Aorta (tissue), 5 donors: ENCODE measurements at regions not wholly inside any gene's neighbourhood (a gene's known extent, or its start where the extent isn't known, plus 50 kb on each side); places are given as distances from the start of the nearest gene placed in this dataset.

Experiments
- ATAC-seq: fragments of 200-7000 bp; cut with Tn5 transposase; one replicate; pipeline ENCODE4 v1.9.1; 2022; ENCODE audit warnings: moderate library complexity; ENCODE audit not compliant: low FRiP score
- DNase-seq, 2 donors: peaks; one replicate each; pipeline ENCODE4 v3.0.0-alpha.2; 2020
- H3K27ac ChIP-seq, 2 donors: one replicate each; pipeline ENCODE4 v1.5.1; 2013; ENCODE audit warnings: low read length in 2 of 2, mild to moderate bottlenecking in 2 of 2, moderate library complexity in 2 of 2, control low read depth in 1 of 2, inconsistent platforms in 1 of 2, low read depth in 1 of 2
- H3K27me3 ChIP-seq, 2 donors: one replicate each; pipeline ENCODE4 v1.6.1; 2013; ENCODE audit warnings: control low read depth in 1 of 2, low read length in 1 of 2, mild to moderate bottlenecking in 1 of 2, moderate library complexity in 1 of 2; ENCODE audit not compliant: insufficient read depth in 2 of 2, control insufficient read depth in 1 of 2
- H3K36me3 ChIP-seq, 2 donors: one replicate each; pipeline ENCODE4 v1.6.1; 2013; ENCODE audit warnings: control low read depth in 1 of 2, low read length in 1 of 2, mild to moderate bottlenecking in 1 of 2; ENCODE audit not compliant: insufficient read depth in 2 of 2, control insufficient read depth in 1 of 2
- H3K4me1 ChIP-seq, 2 donors: one replicate each; pipeline ENCODE4 v1.6.1; 2013; ENCODE audit warnings: low read length in 2 of 2, control low read depth in 1 of 2, mild to moderate bottlenecking in 1 of 2, moderate library complexity in 1 of 2; ENCODE audit not compliant: insufficient read depth in 2 of 2, control insufficient read depth in 1 of 2
- H3K4me3 ChIP-seq, 2 donors: one replicate each; pipeline ENCODE4 v1.5.1; 2013; ENCODE audit warnings: low read length in 2 of 2, control low read depth in 1 of 2, mild to moderate bottlenecking in 1 of 2
- H3K9me3 ChIP-seq: one replicate; pipeline ENCODE4 v1.6.1; 2013; ENCODE audit warnings: mild to moderate bottlenecking, low read length; ENCODE audit not compliant: control insufficient read depth
- WGBS, 2 donors: extraction: QIAGEN DNeasy Blood & Tissue Kit; methylation state at CpG; one replicate each; pipeline ENCODE4 v1.1.7; 2013; 5-methylcytosine and 5-hydroxymethylcytosine counted together
- intact Hi-C, 2 donors: fragments of 100-400 bp; cut with DNase I; formaldehyde crosslinking; loops; one replicate each; pipeline versions ENCODE4 v1.14.2 to v1.15.0; 2022
- donor health status: healthy with polysubstance abuse.
- donor health status: Bipolar disorder and iron deficiency.
- donor health status: DM: no; HTN: no; CAD: no.
- donor health status: DM: no; HTN: no; CAD: no.
- donor health status: DM: yes; HTN: yes; CAD: no.

DNA sequence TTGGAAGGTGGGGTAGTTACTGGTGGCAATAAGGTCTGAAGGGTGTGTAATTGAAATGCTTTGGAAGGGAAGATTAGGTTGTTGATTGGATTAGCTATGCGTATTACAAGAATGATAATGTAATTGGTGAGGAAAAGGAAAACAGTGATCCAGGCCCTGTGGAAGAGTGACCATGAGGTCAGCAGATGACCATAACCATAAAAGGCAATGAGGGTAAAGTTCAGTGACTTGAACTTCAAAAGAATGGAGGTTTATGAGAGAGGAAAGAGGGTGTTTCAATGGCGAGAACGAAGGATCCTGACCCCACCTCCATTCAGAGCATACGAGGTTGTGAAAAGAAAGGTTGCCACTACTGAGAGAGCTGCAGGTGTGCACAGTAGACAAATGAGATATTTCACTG lies 439.7 kb downstream of the CCSER2 start:
- intact Hi-C loops: no loop called here
- no peak for DNase-seq

DNA sequence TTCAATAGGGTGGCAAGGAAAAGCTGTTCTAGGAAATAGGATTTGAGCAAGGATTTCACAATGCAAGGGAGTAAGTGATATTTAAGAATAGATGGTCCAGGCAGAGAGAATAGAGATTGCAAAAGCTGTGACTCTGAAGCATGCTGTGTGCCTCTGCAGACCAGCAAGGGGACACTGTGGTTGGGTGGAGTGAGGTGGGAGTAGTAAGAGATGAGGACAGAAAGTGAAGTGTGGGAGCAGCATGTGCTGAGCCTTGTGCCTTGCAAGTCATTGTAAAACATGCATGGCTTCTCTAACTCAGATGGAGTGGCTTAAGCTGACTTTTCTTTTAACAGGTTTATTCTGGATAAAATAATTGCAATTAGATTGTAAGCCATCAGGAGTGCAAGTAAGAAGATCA lies 442.4 kb downstream of the CCSER2 start:
- H3K4me3 ChIP-seq: no peak overlapping the region
- no peak for ATAC-seq
- DNase-seq: no peak
- H3K27ac ChIP-seq: no peak overlapping the region
- no peaks in the 10 kb centered on the region for H3K9me3 ChIP-seq
- no peaks in the 10 kb centered on the region for H3K4me1 ChIP-seq
- no peaks in the 10 kb centered on the region for H3K27me3 ChIP-seq
- intact Hi-C loops: no loop called here
- H3K36me3 ChIP-seq: no peaks in the 10 kb centered on the region

More for the DNA sequence above, 439.7 kb downstream of the CCSER2 start:
- ATAC-seq: no peak
- Histone ChIP-seq H3K4me3 (no peak overlapping the region), H3K9me3 (no peaks in the 10 kb centered on the region), H3K27me3 (no peaks in the 10 kb centered on the region), H3K36me3 (no peaks in the 10 kb centered on the region), H3K27ac (no peak overlapping the region), H3K4me1 (no peaks in the 10 kb centered on the region)
- WGBS, 2 donors: 93 to 95% methylated on average over 4 of the region's 4 CpGs

DNA sequence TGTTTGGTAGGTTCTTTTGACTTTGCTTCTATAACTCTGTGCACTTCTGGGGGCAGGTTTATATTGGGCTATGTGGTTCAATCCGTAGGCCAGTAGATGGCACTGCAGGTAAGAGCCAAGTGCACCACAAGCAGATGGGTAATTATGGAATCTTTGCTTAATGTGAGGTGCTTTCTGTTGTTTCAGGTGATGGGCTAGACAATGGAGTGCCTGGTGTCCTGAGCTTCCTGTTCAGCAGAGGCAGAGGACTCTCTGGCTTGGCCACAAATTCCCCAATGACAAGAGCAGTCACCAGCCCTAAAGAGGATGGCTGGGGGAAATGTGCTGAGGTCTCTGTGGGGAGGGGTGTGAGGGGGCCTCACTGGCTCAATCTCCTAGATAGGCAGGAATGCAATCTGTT lies 455.0 kb downstream of the CCSER2 start:
- no peak overlapping the region for H3K4me3 ChIP-seq
- H3K27ac ChIP-seq: no peak overlapping the region
- intact Hi-C loops: no loop called here
- ATAC-seq (no peak), DNase-seq (no peak)
- WGBS, 2 donors: 3 to 6% methylated on average over 1 of the region's 1 CpG
- no peaks in the 10 kb centered on the region for H3K36me3 ChIP-seq
- H3K9me3 ChIP-seq: no peaks in the 10 kb centered on the region
- H3K27me3 ChIP-seq: no peaks in the 10 kb centered on the region
- no peaks in the 10 kb centered on the region for H3K4me1 ChIP-seq

DNA sequence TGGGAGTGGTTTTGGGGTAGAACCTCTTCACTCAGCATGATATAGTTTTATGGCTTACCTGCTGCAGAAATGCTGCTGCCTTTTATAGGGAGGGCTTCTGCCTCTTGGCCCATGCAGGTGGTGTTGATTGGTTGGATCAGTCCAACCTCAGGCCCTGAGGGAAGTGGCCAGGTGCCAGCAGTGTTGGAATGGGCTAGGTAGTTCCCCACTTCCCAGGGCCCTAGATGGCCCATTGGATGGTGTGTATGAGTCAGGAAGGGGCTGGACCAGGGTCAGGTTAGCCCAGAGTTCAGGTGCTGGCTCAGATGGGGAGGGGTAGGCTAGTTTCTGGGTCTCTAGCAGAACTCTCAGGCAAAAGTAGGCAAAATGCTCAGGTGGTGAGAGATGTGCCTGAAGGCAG lies 455.5 kb downstream of the CCSER2 start:
- no peaks in the 10 kb centered on the region for H3K9me3 ChIP-seq
- no peaks in the 10 kb centered on the region for H3K36me3 ChIP-seq
- intact Hi-C loops: no loop called here
- H3K27ac ChIP-seq: no peak overlapping the region
- H3K4me3 ChIP-seq: no peak overlapping the region
- ATAC-seq (no peak), DNase-seq (no peak)
- no peaks in the 10 kb centered on the region for H3K27me3 ChIP-seq
- H3K4me1 ChIP-seq: no peaks in the 10 kb centered on the region

DNA sequence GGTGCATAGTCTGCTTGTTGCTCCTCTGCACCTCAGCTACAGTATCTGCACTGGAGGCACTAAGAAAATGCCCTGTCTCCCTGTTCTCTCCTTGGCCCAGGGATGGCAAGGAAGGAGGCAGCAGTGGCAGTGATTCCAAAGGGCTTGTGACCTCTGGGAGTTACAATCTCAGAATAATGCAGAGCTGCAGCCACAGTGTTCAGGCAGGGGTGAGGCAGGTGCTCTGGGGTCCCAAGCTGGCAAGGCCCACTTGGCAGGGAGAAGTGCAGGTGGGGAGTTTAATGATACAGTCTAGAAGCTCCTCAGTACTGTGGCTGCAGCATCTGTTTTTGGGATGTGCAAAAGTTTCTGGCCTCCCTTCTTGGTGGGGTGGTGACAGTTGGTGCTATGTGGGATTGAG lies 456.4 kb downstream of the CCSER2 start:
- intact Hi-C loops: no loop called here
- DNase-seq (no peak), ATAC-seq (no peak)
- H3K4me1 ChIP-seq: no peaks in the 10 kb centered on the region
- no peaks in the 10 kb centered on the region for H3K27me3 ChIP-seq
- H3K36me3 ChIP-seq: no peaks in the 10 kb centered on the region
- H3K27ac ChIP-seq: no peak overlapping the region
- H3K4me3 ChIP-seq: no peak overlapping the region
- peaks cover 1% of the 10 kb centered on the region for H3K9me3 ChIP-seq

DNA sequence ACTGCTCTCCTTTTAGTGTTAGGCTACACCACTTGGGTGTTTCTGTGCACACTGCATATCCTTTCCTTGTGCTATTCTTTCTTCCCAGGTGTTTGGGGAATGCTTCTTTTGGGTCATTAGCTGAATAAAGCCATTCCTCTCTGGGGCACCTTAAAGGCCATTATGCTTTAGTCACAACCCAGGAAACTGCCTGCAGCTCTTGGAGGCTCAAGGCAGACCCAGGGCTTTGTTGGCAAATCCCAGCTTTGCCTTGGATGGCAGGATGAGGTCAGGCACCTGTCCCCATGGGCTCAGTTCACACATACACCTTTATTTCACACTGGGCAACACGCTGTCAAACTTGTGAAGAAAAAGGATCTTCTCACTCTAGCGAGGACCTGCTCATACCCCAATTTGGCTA lies 460.6 kb downstream of the CCSER2 start:
- no peaks in the 10 kb centered on the region for H3K36me3 ChIP-seq
- no peak for ATAC-seq

DNA sequence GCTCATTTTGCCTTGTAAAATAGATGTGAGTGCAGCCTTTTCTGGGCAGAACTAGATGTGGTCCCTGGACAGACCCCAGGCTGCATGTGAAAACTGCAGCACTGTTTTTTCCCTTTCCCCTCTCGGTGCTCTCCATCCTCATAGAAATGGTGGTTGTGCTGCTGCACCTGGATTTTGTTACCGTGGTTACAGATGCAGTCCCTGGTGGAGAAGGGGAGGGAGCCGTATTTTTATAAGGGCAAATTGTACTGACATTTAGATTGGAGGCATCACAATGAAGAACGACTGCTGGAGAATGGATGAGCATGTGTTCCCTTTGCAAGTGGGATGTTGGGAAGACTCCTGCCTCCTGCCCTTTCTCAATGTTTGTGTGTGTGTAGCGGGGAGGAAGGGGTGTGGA lies 469.9 kb downstream of the CCSER2 start:
- DNase-seq (no peak), ATAC-seq (no peak)
- H3K4me3 ChIP-seq: no peak overlapping the region
- no peaks in the 10 kb centered on the region for H3K4me1 ChIP-seq
- H3K9me3 ChIP-seq: peaks cover 1% of the 10 kb centered on the region
- intact Hi-C loops: no loop called here
- H3K27ac ChIP-seq: no peak overlapping the region
- 69 to 72% methylated on average over 5 of the region's 5 CpGs for WGBS, 2 donors
- H3K27me3 ChIP-seq: no peaks in the 10 kb centered on the region
- no peaks in the 10 kb centered on the region for H3K36me3 ChIP-seq

More for the DNA sequence above, 460.6 kb downstream of the CCSER2 start:
- 87 to 91% methylated on average over 2 of the region's 2 CpGs for WGBS, 2 donors
- intact Hi-C loops: no loop called here
- H3K9me3 ChIP-seq: peaks cover 1% of the 10 kb centered on the region
- H3K27me3 ChIP-seq: no peaks in the 10 kb centered on the region
- H3K27ac ChIP-seq: no peak overlapping the region
- no peaks in the 10 kb centered on the region for H3K4me1 ChIP-seq
- no peak for DNase-seq
- no peak overlapping the region for H3K4me3 ChIP-seq

DNA sequence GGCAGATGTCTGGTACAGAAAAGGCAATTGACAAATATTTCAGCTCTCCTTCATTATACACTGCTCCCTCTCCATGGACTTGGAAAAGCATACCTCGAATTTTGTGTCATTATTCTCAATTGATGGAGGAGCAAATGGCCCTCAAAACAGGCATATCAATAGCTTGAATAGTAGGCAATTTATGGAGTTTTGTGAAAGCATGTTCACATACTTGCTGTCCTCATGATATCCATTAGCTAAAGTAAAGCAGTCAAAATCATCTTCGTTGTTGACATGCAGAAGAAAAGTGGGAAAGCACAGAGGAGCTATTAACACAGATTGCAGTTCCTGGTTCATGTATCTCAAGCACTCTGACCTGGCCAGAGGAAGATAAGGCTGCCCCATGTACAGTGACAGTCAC lies 472.8 kb downstream of the CCSER2 start:
- DNase-seq (no peak), ATAC-seq (no peak)
- intact Hi-C loops: no loop called here
- WGBS, 2 donors: 67 to 74% methylated on average over 2 of the region's 2 CpGs
- Histone ChIP-seq H3K4me1 (no peaks in the 10 kb centered on the region), H3K9me3 (peaks cover 1% of the 10 kb centered on the region), H3K27me3 (no peaks in the 10 kb centered on the region), H3K36me3 (no peaks in the 10 kb centered on the region), H3K27ac (no peak overlapping the region), H3K4me3 (no peak overlapping the region)

DNA sequence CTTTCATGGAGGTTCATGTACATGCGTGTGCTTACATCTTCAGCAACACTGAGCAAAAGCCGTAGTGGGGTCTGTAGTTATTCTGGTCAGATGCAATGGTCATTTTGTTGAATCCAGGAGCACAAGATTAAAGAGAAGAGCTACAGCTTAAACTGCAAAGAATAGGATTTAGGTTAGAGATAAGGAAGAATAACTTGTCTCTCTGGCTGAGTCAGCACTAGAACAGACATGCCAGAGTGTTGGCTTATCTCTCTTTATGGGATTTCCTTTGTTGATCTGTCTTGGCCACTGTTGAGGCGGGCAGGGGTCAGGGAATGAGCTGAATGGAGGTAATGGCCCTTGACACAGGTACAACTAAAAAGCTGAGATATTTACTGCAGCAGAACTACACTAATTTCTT lies 473.5 kb downstream of the CCSER2 start:
- Histone ChIP-seq H3K4me3 (no peak overlapping the region), H3K27me3 (no peaks in the 10 kb centered on the region), H3K36me3 (no peaks in the 10 kb centered on the region), H3K27ac (no peak overlapping the region), H3K4me1 (no peaks in the 10 kb centered on the region), H3K9me3 (peaks cover 3% of the 10 kb centered on the region)
- 80 to 82% methylated on average over 3 of the region's 3 CpGs for WGBS, 2 donors
- ATAC-seq (no peak), DNase-seq (no peak)
- intact Hi-C loops: no loop called here

DNA sequence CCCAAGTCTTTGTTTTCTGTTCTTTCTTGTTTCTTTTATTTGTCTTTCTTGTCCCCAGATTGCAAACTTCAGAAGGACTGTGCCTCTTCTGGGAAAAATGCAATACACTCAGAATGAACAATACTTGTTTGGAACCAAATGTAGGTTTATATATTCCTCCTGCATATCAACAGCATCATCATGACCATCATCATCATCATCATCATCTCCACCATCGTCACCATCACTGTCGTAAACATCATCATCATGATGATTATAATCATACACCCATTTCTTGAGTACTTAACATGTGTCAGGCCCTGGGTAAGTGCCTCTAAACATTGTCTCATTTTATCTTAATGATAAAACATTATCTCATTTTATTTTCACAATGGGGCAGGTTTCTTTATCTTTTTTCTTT lies 476.8 kb downstream of the CCSER2 start:
- peaks cover 1% of the 10 kb centered on the region for H3K9me3 ChIP-seq
- no peak overlapping the region for H3K27ac ChIP-seq
- H3K4me3 ChIP-seq: no peak overlapping the region
- intact Hi-C loops: no loop called here
- H3K27me3 ChIP-seq: no peaks in the 10 kb centered on the region
- no peak for DNase-seq
- H3K36me3 ChIP-seq: no peaks in the 10 kb centered on the region
- 70 to 78% methylated on average over 2 of the region's 2 CpGs for WGBS, 2 donors
- ATAC-seq: no peak
- H3K4me1 ChIP-seq: no peaks in the 10 kb centered on the region
